Endothelial cell of umbilical vein (primary cell): ENCODE measurements at regions not wholly inside any gene's neighbourhood (a gene's known extent, or its start where the extent isn't known, plus 50 kb on each side); places are given as distances from the start of the nearest gene placed in this dataset.

Experiments used
- BruUV-seq: library from RNA; stranded (reverse); fragments of 400-500 nt; replicated peaks from 2 replicates; lab custom pipeline; 2021; lab: Mats Ljungman, UMichigan
- CTCF ChIA-PET: fragments of 300-600, 350-600 bp; sonication (Branson Sonifier 250); formaldehyde crosslinking; loops from one replicate; lab custom pipeline; 2021; ENCODE audit warnings: antibody characterized with exemption, inconsistent platforms; lab: Charles Lee
- POLR2A ChIA-PET: fragments of 300-600, 350-600 bp; sonication (Branson Sonifier 250); formaldehyde crosslinking; loops from one replicate; lab custom pipeline; 2021; ENCODE audit warnings: antibody characterized with exemption, inconsistent platforms; lab: Charles Lee
- DNase-seq: peaks from one replicate; pipeline ENCODE4 v3.0.0-alpha.2; 2011; ENCODE audit warnings: low read depth, low spot score
- FAIRE-seq: peaks from 2 replicates; lab custom pipeline; 2011; peaks lifted over from hg19 to GRCh38; lab: Jason Lieb, UNC
- H2AFZ ChIP-seq: 2 replicates; pipeline ENCODE4 v1.6.0; 2012; ENCODE audit warnings: low read depth, low read length, control low read depth, inconsistent platforms
- H3K27ac ChIP-seq: 2 replicates; pipeline ENCODE4 v1.5.1; 2011; ENCODE audit warnings: low read depth, mild to moderate bottlenecking, control low read depth, low read length, moderate library complexity; ENCODE audit not compliant: insufficient read depth
- H3K27me3 ChIP-seq, 2 experiments: 2 replicates each; pipeline versions ENCODE4 v1.6.0 to v1.6.1; 2011; ENCODE audit warnings: low read length in 2 of 2, mixed read lengths in 1 of 2; ENCODE audit not compliant: control insufficient read depth in 2 of 2, insufficient read depth in 2 of 2
- H3K36me3 ChIP-seq, 2 experiments: 2 replicates in 1 of 2; 3 replicates in 1 of 2; pipeline ENCODE4 v1.5.1; 2011; ENCODE audit warnings: low read length in 2 of 2, mild to moderate bottlenecking in 1 of 2, moderate library complexity in 1 of 2; ENCODE audit not compliant: control insufficient read depth in 2 of 2, insufficient read depth in 2 of 2; ENCODE audit errors: extremely low read depth in 1 of 2
- H3K4me1 ChIP-seq: 3 replicates; pipeline ENCODE4 v1.5.1; 2011; ENCODE audit warnings: mild to moderate bottlenecking, low read length; ENCODE audit not compliant: control insufficient read depth, insufficient read depth; ENCODE audit errors: extremely low read depth
- H3K4me2 ChIP-seq: 2 replicates; pipeline ENCODE4 v1.6.1; 2011; ENCODE audit warnings: low read length, control low read depth, mixed read lengths; ENCODE audit not compliant: insufficient read depth
- H3K4me3 ChIP-seq, 3 experiments: fragments of 200-600 bp in 1 of 3; sonication (generic), shearing (Covaris generic) in 1 of 3; replicated peaks in 1 of 3; 2 replicates each; pipeline ENCODE4 v1.5.1; 2011 to 2016; ENCODE audit warnings: control low read depth in 3 of 3, low read length in 3 of 3, mild to moderate bottlenecking in 2 of 3, inconsistent platforms in 1 of 3, low read depth in 1 of 3, moderate library complexity in 1 of 3; ENCODE audit not compliant: insufficient read depth in 1 of 3
- H3K79me2 ChIP-seq: 2 replicates; pipeline ENCODE4 v1.6.0; 2012; ENCODE audit warnings: low read length, inconsistent platforms; ENCODE audit not compliant: control insufficient read depth, insufficient read depth
- H3K9ac ChIP-seq: replicated peaks from 2 replicates; pipeline ENCODE3; 2011; ENCODE audit warnings: low read length, control low read depth; ENCODE audit not compliant: insufficient read depth; ENCODE audit errors: extremely low read depth
- H3K9me1 ChIP-seq: replicated peaks from 3 replicates; pipeline ENCODE4 v1.6.0; 2011; ENCODE audit warnings: mild to moderate bottlenecking, low read length; ENCODE audit not compliant: control insufficient read depth, insufficient read depth; ENCODE audit errors: extremely low read depth
- H3K9me3 ChIP-seq: replicated peaks from 2 replicates; pipeline ENCODE4 v1.5.1; 2012; ENCODE audit warnings: low read length, inconsistent platforms; ENCODE audit not compliant: control insufficient read depth, insufficient read depth
- H4K20me1 ChIP-seq: replicated peaks from 2 replicates; pipeline ENCODE3; 2011; ENCODE audit warnings: mild to moderate bottlenecking, low read length; ENCODE audit not compliant: control insufficient read depth, insufficient read depth; ENCODE audit errors: extremely low read depth
- CTCF ChIP-seq, 2 donors: IDR thresholded peaks; 1 replicate in 1 of 2; 2 replicates in 1 of 2; pipeline ENCODE4 v1.5.1; 2011; ENCODE audit warnings: low read length in 2 of 2, mild to moderate bottlenecking in 2 of 2, moderate library complexity in 2 of 2, control low read depth in 1 of 2, inconsistent platforms in 1 of 2, low read depth in 1 of 2; ENCODE audit not compliant: insufficient read depth in 1 of 2; ENCODE audit errors: extremely low read depth in 1 of 2
- EZH2 ChIP-seq: IDR thresholded peaks from 2 replicates; pipeline ENCODE4 v1.6.1; 2012; ENCODE audit warnings: borderline replicate concordance, low read depth, mild to moderate bottlenecking, moderate library complexity, low read length, inconsistent platforms; ENCODE audit not compliant: severe bottlenecking
- FOS ChIP-seq: IDR thresholded peaks from 2 replicates; pipeline ENCODE4 v1.6.1; 2011; ENCODE audit warnings: mild to moderate bottlenecking, low read length, moderate library complexity, borderline replicate concordance; ENCODE audit not compliant: insufficient read depth
- GATA2 ChIP-seq: IDR thresholded peaks from 2 replicates; pipeline ENCODE4 v1.7.0; 2011; ENCODE audit warnings: low read depth, mild to moderate bottlenecking, moderate library complexity, mixed read lengths, low read length; ENCODE audit not compliant: insufficient read length, insufficient read depth
- JUN ChIP-seq: IDR thresholded peaks from 2 replicates; pipeline ENCODE4 v1.6.1; 2011; ENCODE audit warnings: borderline replicate concordance, low read depth; ENCODE audit not compliant: insufficient read length, insufficient read depth
- MYC ChIP-seq: IDR thresholded peaks from one replicate; pipeline ENCODE4 v1.6.1; 2011; ENCODE audit warnings: mild to moderate bottlenecking, low read depth, low read length
- POLR2A ChIP-seq: IDR thresholded peaks from 2 replicates; pipeline ENCODE4 v1.6.1; 2012; ENCODE audit warnings: low read depth, mild to moderate bottlenecking, control low read depth, low read length
- POLR2AphosphoS5 ChIP-seq: IDR thresholded peaks from 2 replicates; pipeline ENCODE4 v1.6.1; 2012; ENCODE audit warnings: low read depth, mild to moderate bottlenecking, control low read depth, low read length, moderate library complexity; ENCODE audit not compliant: insufficient read depth
- dilution Hi-C: fragments of 300-500 bp; cut with MboI; formaldehyde crosslinking; loops from one replicate; pipeline ENCODE4 v1.15.0; 2019; ENCODE audit warnings: low sequenced_read_pairs; ENCODE audit not compliant: extremely low pct_ligation_motif_present
- intact Hi-C: fragments of 100-400 bp; cut with micrococcal nuclease; formaldehyde crosslinking; loops from one replicate; pipeline ENCODE4 v1.10.0; 2022
- TF ChIP-seq, protein P1 (sequence below): IDR thresholded peaks from 2 replicates; pipeline ENCODE4 v1.6.1; 2011; ENCODE audit not compliant: insufficient read depth, insufficient read length

- CTCF ChIA-PET: interaction anchor here (0.9 to 1.5 kb wide), 2 partner anchors 11 to 102 kb away, joined by 3 to 4 read pairs; no protein-coding TSS in a partner anchor
- Histone ChIP-seq H3K9me3 (no peaks in the 10 kb centered on the region), H3K27ac (no peak overlapping the region), H4K20me1 (no peaks in the 10 kb centered on the region), H3K4me3 (no peak overlapping the region), H3K9me1 (no peaks in the 10 kb centered on the region), H2AFZ (no peak overlapping the region), H3K4me2 (no peak overlapping the region), H3K4me1 (peaks cover 7% of the 10 kb centered on the region), H3K27me3 (peaks cover 2 to 13% of the 10 kb centered on the region in 2 experiments), H3K36me3 (no peaks in the 10 kb centered on the region), H3K9ac (no peak overlapping the region), H3K79me2 (no peaks in the 10 kb centered on the region)
- DNase-seq (no peak), FAIRE-seq (peak; percentile 24)
- intact Hi-C loops: no loop called here
- POLR2A ChIA-PET: no interaction called here
- TF ChIP-seq MYC: no peak
- no peak for TF ChIP-seq FOS
- no peak for TF ChIP-seq CTCF (IDR thresholded peaks at IDR 0.05; ENCODE audit: extremely low read depth in 1 of 2, insufficient read depth in 1 of 2, low read depth in 1 of 2, low read length in 2 of 2)
- no peak for TF ChIP-seq POLR2AphosphoS5
- TF ChIP-seq EZH2: no peak
- TF ChIP-seq, protein P1, sequence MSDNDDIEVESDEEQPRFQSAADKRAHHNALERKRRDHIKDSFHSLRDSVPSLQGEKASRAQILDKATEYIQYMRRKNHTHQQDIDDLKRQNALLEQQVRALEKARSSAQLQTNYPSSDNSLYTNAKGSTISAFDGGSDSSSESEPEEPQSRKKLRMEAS: no peak
- no peak for TF ChIP-seq JUN
- TF ChIP-seq GATA2: no peak
- TF ChIP-seq POLR2A: no peak
- dilution Hi-C loops: no loop called here
- no TSS peak for BruUV-seq
Measured at GRCh38 chr17:5896215-5896614, 174.0 kb upstream of the WSCD1 start.
